Tibial artery (tissue), 4 donors: ENCODE measurements at regions not wholly inside any gene's neighbourhood (a gene's known extent, or its start where the extent isn't known, plus 50 kb on each side); places are given as distances from the start of the nearest gene placed in this dataset.

ENCODE experiments used
- DNase-seq, 2 donors: peaks; one replicate each; pipeline ENCODE4 v3.0.0-alpha.2; 2019
- H3K27ac ChIP-seq, 2 donors: fragments of 200-600 bp; sonication (generic) in 1 of 2; 1 replicate in 1 of 2; 2 replicates in 1 of 2; pipeline ENCODE4 v1.5.1; 2018 to 2019; ENCODE audit warnings: mild to moderate bottlenecking in 1 of 2
- H3K27me3 ChIP-seq, 2 donors: fragments of 200-600 bp; sonication (generic) in 1 of 2; one replicate each; pipeline versions ENCODE4 v1.5.1 to v1.6.0; 2016 to 2019
- H3K36me3 ChIP-seq, 3 donors: fragments of 200-600 bp; sonication (generic) in 2 of 3; one replicate each; pipeline ENCODE4 v1.5.1; 2016 to 2019; ENCODE audit warnings: mild to moderate bottlenecking in 2 of 3
- H3K4me1 ChIP-seq, 4 donors: fragments of 200-600 bp; sonication (generic) in 2 of 4; 1 replicate in 3 of 4; 2 replicates in 1 of 4; pipeline ENCODE4 v1.5.1; 2016 to 2019
- H3K4me3 ChIP-seq, 2 donors: fragments of 200-600 bp; sonication (generic) in 1 of 2; 1 replicate in 1 of 2; 2 replicates in 1 of 2; pipeline ENCODE4 v1.5.1; 2018 to 2019; ENCODE audit warnings: mild to moderate bottlenecking in 2 of 2
- H3K9me3 ChIP-seq, 3 donors: fragments of 200-600 bp; sonication (generic) in 1 of 3; one replicate each; pipeline ENCODE4 v1.5.1; 2016 to 2019
- CTCF ChIP-seq, 2 experiments: fragments of 200-600 bp in 1 of 2; fragments of 450-650 bp in 1 of 2; IDR thresholded peaks; one replicate each; pipeline ENCODE4 v1.5.1; 2017 to 2019; ENCODE audit warnings: antibody characterized with exemption in 2 of 2, mild to moderate bottlenecking in 1 of 2, moderate library complexity in 1 of 2
- intact Hi-C: fragments of 100-400 bp; cut with DNase I; formaldehyde crosslinking; loops from one replicate; pipeline ENCODE4 v1.15.0; 2023; ENCODE audit warnings: low total_unique reads

GRCh38 chr10:88170628-88171027 is 307.2 kb downstream of the PTEN start:
- Histone ChIP-seq H3K9me3 (peaks cover 0 to 6% (median 0%) of the 10 kb centered on the region in 3 donors), H3K27ac (no peak overlapping the region), H3K4me1 (peaks cover 0 to 18% (median 6%) of the 10 kb centered on the region in 4 donors), H3K4me3 (no peak overlapping the region), H3K36me3 (no peaks in the 10 kb centered on the region), H3K27me3 (no peaks in the 10 kb centered on the region)
- intact Hi-C loops: no loop called here
- no peak for DNase-seq
- TF ChIP-seq CTCF (IDR thresholded peaks at IDR 0.05): no peak

- H3K9me3 ChIP-seq: peaks cover 0 to 6% (median 0%) of the 10 kb centered on the region in 3 donors
- intact Hi-C loops: no loop called here
- peaks cover 0 to 3% (median 0%) of the 10 kb centered on the region in 4 donors for H3K4me1 ChIP-seq
- H3K36me3 ChIP-seq: no peaks in the 10 kb centered on the region
- TF ChIP-seq CTCF (IDR thresholded peaks at IDR 0.05): no peak
- no peak overlapping the region for H3K27ac ChIP-seq
- H3K27me3 ChIP-seq: no peaks in the 10 kb centered on the region
- no peak for DNase-seq
- no peak overlapping the region for H3K4me3 ChIP-seq
These were observed 308.7 kb downstream of the PTEN start for GRCh38 chr10:88172159-88172558.

GRCh38 chr10:88174391-88174790 is 311.0 kb downstream of the PTEN start:
- intact Hi-C loops: no loop called here
- no peak overlapping the region for H3K27ac ChIP-seq
- no peaks in the 10 kb centered on the region for H3K4me1 ChIP-seq
- H3K4me3 ChIP-seq: no peak overlapping the region
- no peak for DNase-seq
- TF ChIP-seq CTCF (IDR thresholded peaks at IDR 0.05): no peak
- H3K36me3 ChIP-seq: no peaks in the 10 kb centered on the region
- H3K9me3 ChIP-seq: peaks cover 0 to 6% (median 0%) of the 10 kb centered on the region in 3 donors
- H3K27me3 ChIP-seq: no peaks in the 10 kb centered on the region

GRCh38 chr10:88178758-88179157 is 315.3 kb downstream of the PTEN start:
- H3K27me3 ChIP-seq: no peaks in the 10 kb centered on the region
- H3K4me3 ChIP-seq: no peak overlapping the region
- DNase-seq: no peak
- no peak for TF ChIP-seq CTCF (IDR thresholded peaks at IDR 0.05)
- no peak overlapping the region for H3K27ac ChIP-seq
- intact Hi-C loops: no loop called here
- peaks cover 0 to 6% (median 0%) of the 10 kb centered on the region in 3 donors for H3K9me3 ChIP-seq
- H3K4me1 ChIP-seq: no peaks in the 10 kb centered on the region
- H3K36me3 ChIP-seq: no peaks in the 10 kb centered on the region

GRCh38 chr10:88179831-88180230 is 316.4 kb downstream of the PTEN start:
- Histone ChIP-seq H3K9me3 (peaks cover 0 to under 1% (median 0%) of the 10 kb centered on the region in 3 donors), H3K4me3 (no peak overlapping the region), H3K4me1 (no peaks in the 10 kb centered on the region), H3K27me3 (no peaks in the 10 kb centered on the region), H3K36me3 (no peaks in the 10 kb centered on the region), H3K27ac (no peak overlapping the region)
- DNase-seq: no peak
- TF ChIP-seq CTCF (IDR thresholded peaks at IDR 0.05): no peak
- intact Hi-C loops: no loop called here
